ENCODE measurements at regions not wholly inside any gene's neighbourhood (a gene's known extent, or its start where the extent isn't known, plus 50 kb on each side); places are given as distances from the start of the nearest gene placed in this dataset.

DNA sequence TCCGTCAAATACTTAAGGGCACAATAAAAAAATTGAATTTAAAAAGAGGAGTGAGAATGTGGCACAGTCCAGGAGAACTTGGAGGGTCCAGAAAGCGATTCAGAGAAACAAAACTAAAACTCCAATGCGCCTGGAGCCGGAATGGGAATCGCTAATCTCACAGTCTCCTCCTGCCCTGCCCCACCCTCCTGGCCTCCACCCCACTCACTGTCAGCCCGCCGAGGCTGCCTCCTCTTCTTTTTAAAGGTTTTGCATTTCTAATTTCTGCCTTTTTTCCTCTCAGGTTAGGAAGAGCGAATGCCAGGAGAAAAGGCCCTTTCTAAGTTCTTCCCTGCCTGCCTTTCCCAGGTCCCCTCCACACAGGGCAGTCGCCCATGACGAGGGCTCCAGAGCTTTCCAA lies 135.3 kb downstream of the ZBTB18 start:
- no peak overlapping the region for H3K4me3 ChIP-seq (ENCODE audit: low read depth, low read length)
- TF ChIP-seq, protein P1, sequence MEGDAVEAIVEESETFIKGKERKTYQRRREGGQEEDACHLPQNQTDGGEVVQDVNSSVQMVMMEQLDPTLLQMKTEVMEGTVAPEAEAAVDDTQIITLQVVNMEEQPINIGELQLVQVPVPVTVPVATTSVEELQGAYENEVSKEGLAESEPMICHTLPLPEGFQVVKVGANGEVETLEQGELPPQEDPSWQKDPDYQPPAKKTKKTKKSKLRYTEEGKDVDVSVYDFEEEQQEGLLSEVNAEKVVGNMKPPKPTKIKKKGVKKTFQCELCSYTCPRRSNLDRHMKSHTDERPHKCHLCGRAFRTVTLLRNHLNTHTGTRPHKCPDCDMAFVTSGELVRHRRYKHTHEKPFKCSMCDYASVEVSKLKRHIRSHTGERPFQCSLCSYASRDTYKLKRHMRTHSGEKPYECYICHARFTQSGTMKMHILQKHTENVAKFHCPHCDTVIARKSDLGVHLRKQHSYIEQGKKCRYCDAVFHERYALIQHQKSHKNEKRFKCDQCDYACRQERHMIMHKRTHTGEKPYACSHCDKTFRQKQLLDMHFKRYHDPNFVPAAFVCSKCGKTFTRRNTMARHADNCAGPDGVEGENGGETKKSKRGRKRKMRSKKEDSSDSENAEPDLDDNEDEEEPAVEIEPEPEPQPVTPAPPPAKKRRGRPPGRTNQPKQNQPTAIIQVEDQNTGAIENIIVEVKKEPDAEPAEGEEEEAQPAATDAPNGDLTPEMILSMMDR (IDR thresholded peaks at IDR 0.05; ENCODE audit: insufficient read depth, low read depth, low read length) = no peak
- DNase-seq (ENCODE audit: low read depth) = no peak

DNA sequence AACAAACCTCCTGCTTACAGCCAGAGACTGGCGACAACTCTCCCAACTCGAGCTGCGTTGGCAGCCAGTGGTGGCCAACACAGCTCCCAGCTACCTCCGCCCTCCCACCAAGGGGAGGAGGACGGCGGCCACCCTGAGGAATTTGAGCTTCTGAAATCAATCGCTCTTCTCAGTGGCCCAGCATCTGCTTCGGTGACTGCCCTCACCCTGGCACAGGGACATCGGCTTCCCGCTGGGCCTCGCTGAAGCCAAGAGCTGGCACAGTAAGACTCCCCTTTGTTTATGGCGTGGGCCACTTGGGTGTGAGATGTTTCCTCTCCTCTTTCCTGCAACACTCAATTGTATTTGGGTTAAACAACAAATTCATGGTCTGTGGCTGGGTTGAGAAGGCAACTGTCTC lies 136.2 kb downstream of the ZBTB18 start:
- DNase-seq (ENCODE audit: low read depth) = no peak
- TF ChIP-seq, protein P1 (IDR thresholded peaks at IDR 0.05; ENCODE audit: insufficient read depth, low read depth, low read length) = no peak

DNA sequence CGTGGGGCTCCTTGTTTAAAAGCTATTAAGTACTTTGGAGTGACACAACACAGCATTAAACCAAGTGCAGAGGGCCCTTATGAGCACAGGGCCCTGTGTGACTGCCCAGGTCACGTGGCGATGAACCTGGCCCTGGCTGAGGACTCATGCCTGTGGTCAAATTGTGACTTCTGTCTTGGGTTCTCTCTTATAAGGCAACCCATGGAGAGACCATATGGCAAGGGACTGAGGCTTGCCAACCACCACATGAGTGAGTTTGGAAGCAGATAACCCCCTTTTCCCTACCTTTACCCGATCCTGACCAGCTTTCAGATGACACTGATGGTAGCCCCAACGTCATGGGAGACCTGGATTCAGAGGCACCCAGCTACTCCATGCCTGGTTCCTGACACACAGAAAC lies 140.5 kb downstream of the ZBTB18 start:
- no peak for DNase-seq (ENCODE audit: low read depth)
- no peak overlapping the region for H3K4me3 ChIP-seq (ENCODE audit: low read depth, low read length)
- TF ChIP-seq, protein P1 (IDR thresholded peaks at IDR 0.05; ENCODE audit: insufficient read depth, low read depth, low read length) = no peak

More for the DNA sequence above, 136.2 kb downstream of the ZBTB18 start:
- H3K4me3 ChIP-seq (ENCODE audit: low read depth, low read length) = no peak overlapping the region

DNA sequence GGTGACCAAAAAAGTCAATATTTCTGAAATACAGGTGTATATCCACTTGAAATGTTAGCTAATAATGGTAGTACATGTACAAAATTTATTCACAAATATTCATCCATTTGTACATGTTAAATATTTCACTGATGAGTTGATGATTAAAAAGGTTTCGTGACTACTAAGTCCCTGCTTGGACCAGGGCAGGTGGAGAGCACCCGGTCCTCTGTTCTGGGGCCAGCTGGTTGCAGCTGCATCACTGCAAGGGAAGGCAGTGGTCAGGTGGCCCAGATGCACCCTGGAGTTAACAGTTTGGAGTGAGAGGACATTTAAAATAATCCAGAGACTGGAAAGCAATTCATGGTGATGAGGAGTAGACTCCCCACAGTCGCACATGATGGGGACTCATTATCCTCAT lies 141.2 kb downstream of the ZBTB18 start:
- no peak for DNase-seq (ENCODE audit: low read depth)
- TF ChIP-seq, protein P1 (IDR thresholded peaks at IDR 0.05; ENCODE audit: insufficient read depth, low read depth, low read length) = no peak
- H3K4me3 ChIP-seq (ENCODE audit: low read depth, low read length) = no peak overlapping the region

DNA sequence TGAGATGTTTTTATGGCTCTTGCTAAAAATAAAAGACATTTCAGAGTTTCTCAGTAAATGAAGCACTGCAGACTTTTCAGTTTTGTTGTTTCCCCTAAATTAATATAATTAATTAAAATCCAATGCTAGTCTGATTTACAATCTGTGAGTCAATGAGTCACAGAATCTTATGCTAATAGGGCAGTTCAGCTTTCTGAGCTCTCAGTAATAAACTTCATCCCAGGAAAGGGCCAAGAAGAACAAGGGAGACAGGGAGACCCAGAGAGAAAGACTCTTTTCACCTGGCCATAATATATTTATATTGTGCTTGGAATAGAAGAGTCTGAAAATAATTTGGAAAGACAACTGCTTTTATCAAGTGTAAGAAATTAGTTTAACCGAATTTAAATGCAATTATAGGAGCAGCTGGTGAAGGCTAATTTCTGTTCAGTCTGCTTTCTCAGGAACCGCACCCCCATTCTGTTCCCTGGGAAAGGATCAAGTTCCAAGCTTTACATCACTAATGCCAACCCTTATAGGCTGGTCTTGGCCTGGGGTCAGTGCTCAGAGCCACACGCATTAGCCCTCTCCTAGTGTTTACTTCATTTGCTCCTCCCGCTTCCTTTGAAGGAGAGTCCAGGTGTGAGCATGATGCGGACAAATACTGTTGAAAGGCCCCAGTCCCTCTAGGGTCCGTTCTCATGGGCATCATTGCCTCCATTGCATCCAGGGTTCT lies 145.6 kb downstream of the ZBTB18 start:
- H3K4me3 ChIP-seq (ENCODE audit: low read depth, low read length) = no peak overlapping the region
- TF ChIP-seq, protein P1 (IDR thresholded peaks at IDR 0.05; ENCODE audit: insufficient read depth, low read depth, low read length) = no peak
- DNase-seq (ENCODE audit: low read depth) = no peak

DNA sequence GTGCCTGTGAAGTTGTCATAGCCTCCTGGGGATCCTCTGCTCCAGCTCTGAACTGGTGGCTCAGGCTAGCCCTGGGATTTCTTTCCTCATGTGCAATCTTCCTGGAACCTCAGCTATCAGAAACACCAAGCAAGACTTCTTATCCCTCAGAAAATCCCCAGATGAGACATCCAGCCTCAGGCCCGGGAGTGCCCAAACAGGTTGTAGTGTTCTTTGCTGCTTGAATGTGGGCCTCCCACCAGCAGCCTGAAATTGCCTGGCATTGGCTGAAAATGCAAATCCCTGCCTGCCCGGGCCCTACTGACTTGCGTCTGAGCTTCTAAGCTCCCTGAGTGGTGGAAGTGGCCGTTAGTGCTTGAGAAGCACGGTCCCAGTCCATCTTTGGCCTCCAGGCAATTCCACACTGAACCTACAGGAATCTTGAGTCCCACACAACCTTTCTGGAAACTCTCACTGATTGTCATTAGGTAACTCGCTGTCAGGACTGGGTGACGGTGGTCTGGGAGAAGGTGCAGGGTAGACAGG lies 146.8 kb downstream of the ZBTB18 start:
- TF ChIP-seq, protein P1 (IDR thresholded peaks at IDR 0.05; ENCODE audit: insufficient read depth, low read depth, low read length) = no peak
- no peak overlapping the region for H3K4me3 ChIP-seq (ENCODE audit: low read depth, low read length)
- no peak for DNase-seq (ENCODE audit: low read depth)

DNA sequence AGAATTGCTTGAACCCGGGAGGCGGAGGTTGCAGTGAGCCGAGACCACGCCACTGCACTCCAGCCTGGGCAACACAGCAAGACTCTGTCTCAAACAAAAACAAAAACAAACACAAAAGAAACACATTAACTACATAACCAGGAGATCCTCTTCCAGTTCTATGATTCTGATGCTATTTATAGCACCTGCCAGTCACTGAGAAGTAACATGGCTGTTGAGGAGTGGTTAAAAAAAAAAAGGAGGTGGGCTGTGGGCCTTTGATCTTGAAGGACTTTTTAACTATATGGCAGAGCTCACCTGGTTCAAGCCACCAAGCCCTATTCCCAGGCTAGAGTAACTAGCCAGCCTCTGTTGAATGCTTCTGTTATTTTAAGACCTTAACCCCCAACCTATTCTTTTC lies 148.8 kb downstream of the ZBTB18 start:
- no peak for DNase-seq (ENCODE audit: low read depth)
- no peak overlapping the region for H3K4me3 ChIP-seq (ENCODE audit: low read depth, low read length)
- TF ChIP-seq, protein P1 (IDR thresholded peaks at IDR 0.05; ENCODE audit: insufficient read depth, low read depth, low read length) = no peak

Data from fibroblast of villous mesenchyme (primary cell).